ENCODE measurements at regions not wholly inside any gene's neighbourhood (a gene's known extent, or its start where the extent isn't known, plus 50 kb on each side); places are given as distances from the start of the nearest gene placed in this dataset.
"Not testable (repeated sequence)": the region's sequence is repeated elsewhere in the genome, so short reads cannot be mapped to it uniquely, and the experiment has no call there.

GRCh38 chr3:89947337-89947954 is 840.0 kb downstream of the EPHA3 start:
- H3K4me1 ChIP-seq (ENCODE audit: control insufficient read depth, insufficient read depth, low read length) = no peaks in the 10 kb centered on the region
- no peak overlapping the region for H3K27ac ChIP-seq (ENCODE audit: insufficient read depth, low read depth, low read length, poor library complexity, severe bottlenecking)
- H3K27me3 ChIP-seq (ENCODE audit: control insufficient read depth, insufficient read depth, low read length, poor library complexity, severe bottlenecking) = no peaks in the 10 kb centered on the region
- H3K36me3 ChIP-seq (ENCODE audit: control insufficient read depth, insufficient read depth, low read length) = no peaks in the 10 kb centered on the region
- 92% methylated on average over 5 of the region's 5 CpGs for WGBS, 2 experiments
- no peak overlapping the region for H3K4me3 ChIP-seq (ENCODE audit: insufficient read depth, low read depth, low read length)
- H3K9me3 ChIP-seq (ENCODE audit: control insufficient read depth, low read length) = no peaks in the 10 kb centered on the region

- H3K4me1 ChIP-seq (ENCODE audit: control insufficient read depth, insufficient read depth, low read length) = no peaks in the 10 kb centered on the region
- H3K36me3 ChIP-seq (ENCODE audit: control insufficient read depth, insufficient read depth, low read length) = no peaks in the 10 kb centered on the region
- H3K27ac ChIP-seq (ENCODE audit: insufficient read depth, low read depth, low read length, poor library complexity, severe bottlenecking) = no peak overlapping the region
- H3K4me3 ChIP-seq (ENCODE audit: insufficient read depth, low read depth, low read length) = no peak overlapping the region
- H3K27me3 ChIP-seq (ENCODE audit: control insufficient read depth, insufficient read depth, low read length, poor library complexity, severe bottlenecking) = no peaks in the 10 kb centered on the region
- H3K9me3 ChIP-seq (ENCODE audit: control insufficient read depth, low read length) = no peaks in the 10 kb centered on the region
Measured at GRCh38 chr3:89948008-89948407, 840.6 kb downstream of the EPHA3 start.

- no peak overlapping the region for H3K4me3 ChIP-seq (ENCODE audit: insufficient read depth, low read depth, low read length)
- no peaks in the 10 kb centered on the region for H3K36me3 ChIP-seq (ENCODE audit: control insufficient read depth, insufficient read depth, low read length)
- H3K9me3 ChIP-seq (ENCODE audit: control insufficient read depth, low read length) = no peaks in the 10 kb centered on the region
- no CpG with 5 or more reads among the region's 1 CpG for WGBS, 2 experiments
- H3K27ac ChIP-seq (ENCODE audit: insufficient read depth, low read depth, low read length, poor library complexity, severe bottlenecking) = no peak overlapping the region
- H3K4me1 ChIP-seq (ENCODE audit: control insufficient read depth, insufficient read depth, low read length) = no peaks in the 10 kb centered on the region
- no peaks in the 10 kb centered on the region for H3K27me3 ChIP-seq (ENCODE audit: control insufficient read depth, insufficient read depth, low read length, poor library complexity, severe bottlenecking)
Measured at GRCh38 chr3:89950772-89951171, 843.4 kb downstream of the EPHA3 start.

- 91 to 97% methylated on average over 2 to 3 of the region's 3 CpGs for WGBS, 2 experiments
- H3K27ac ChIP-seq (ENCODE audit: insufficient read depth, low read depth, low read length, poor library complexity, severe bottlenecking) = no peak overlapping the region
- H3K4me1 ChIP-seq (ENCODE audit: control insufficient read depth, insufficient read depth, low read length) = no peaks in the 10 kb centered on the region
- H3K27me3 ChIP-seq (ENCODE audit: control insufficient read depth, insufficient read depth, low read length, poor library complexity, severe bottlenecking) = no peaks in the 10 kb centered on the region
- H3K9me3 ChIP-seq (ENCODE audit: control insufficient read depth, low read length) = no peaks in the 10 kb centered on the region
- H3K4me3 ChIP-seq (ENCODE audit: insufficient read depth, low read depth, low read length) = no peak overlapping the region
- H3K36me3 ChIP-seq (ENCODE audit: control insufficient read depth, insufficient read depth, low read length) = no peaks in the 10 kb centered on the region
Measured at GRCh38 chr3:89954137-89954536, 846.7 kb downstream of the EPHA3 start.

DNA sequence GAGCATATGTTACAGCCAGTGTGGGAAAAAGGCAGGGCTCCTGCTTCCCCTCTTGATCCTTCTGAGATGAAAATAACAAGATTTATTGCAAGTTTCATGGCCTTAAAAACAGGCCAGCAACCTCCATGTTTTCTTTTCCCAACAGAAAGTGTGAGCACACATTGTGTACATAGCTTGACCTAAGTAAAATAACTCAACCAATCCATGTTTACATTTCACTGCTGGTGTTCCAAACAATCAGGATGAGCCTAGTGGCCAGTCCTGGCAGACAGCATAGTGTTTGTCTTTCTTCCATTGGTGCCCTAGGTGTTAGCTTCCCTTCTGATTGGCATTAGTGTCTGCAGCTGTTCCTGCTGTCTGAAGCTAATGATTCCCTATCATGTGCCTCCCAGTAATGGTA is 847.7 kb downstream of the EPHA3 start:
- no peaks in the 10 kb centered on the region for H3K4me1 ChIP-seq (ENCODE audit: control insufficient read depth, insufficient read depth, low read length)
- H3K36me3 ChIP-seq (ENCODE audit: control insufficient read depth, insufficient read depth, low read length) = no peaks in the 10 kb centered on the region
- no peak overlapping the region for H3K4me3 ChIP-seq (ENCODE audit: insufficient read depth, low read depth, low read length)
- H3K27me3 ChIP-seq (ENCODE audit: control insufficient read depth, insufficient read depth, low read length, poor library complexity, severe bottlenecking) = no peaks in the 10 kb centered on the region
- H3K9me3 ChIP-seq (ENCODE audit: control insufficient read depth, low read length) = no peaks in the 10 kb centered on the region
- no peak overlapping the region for H3K27ac ChIP-seq (ENCODE audit: insufficient read depth, low read depth, low read length, poor library complexity, severe bottlenecking)

- H3K4me1 ChIP-seq (ENCODE audit: control insufficient read depth, insufficient read depth, low read length) = no peaks in the 10 kb centered on the region
- no peaks in the 10 kb centered on the region for H3K27me3 ChIP-seq (ENCODE audit: control insufficient read depth, insufficient read depth, low read length, poor library complexity, severe bottlenecking)
- H3K4me3 ChIP-seq (ENCODE audit: insufficient read depth, low read depth, low read length) = no peak overlapping the region
- H3K9me3 ChIP-seq (ENCODE audit: control insufficient read depth, low read length) = no peaks in the 10 kb centered on the region
- 100% methylated on average over 1 to 2 of the region's 2 CpGs for WGBS, 2 experiments
- no peak overlapping the region for H3K27ac ChIP-seq (ENCODE audit: insufficient read depth, low read depth, low read length, poor library complexity, severe bottlenecking)
- no peaks in the 10 kb centered on the region for H3K36me3 ChIP-seq (ENCODE audit: control insufficient read depth, insufficient read depth, low read length)
Measured at GRCh38 chr3:89957451-89957850, 850.0 kb downstream of the EPHA3 start.

GRCh38 chr3:89958163-89958562 is 850.7 kb downstream of the EPHA3 start:
- H3K36me3 ChIP-seq (ENCODE audit: control insufficient read depth, insufficient read depth, low read length); H3K9me3 ChIP-seq (ENCODE audit: control insufficient read depth, low read length); H3K27ac ChIP-seq (ENCODE audit: insufficient read depth, low read depth, low read length, poor library complexity, severe bottlenecking); H3K4me3 ChIP-seq (ENCODE audit: insufficient read depth, low read depth, low read length); H3K4me1 ChIP-seq (ENCODE audit: control insufficient read depth, insufficient read depth, low read length); H3K27me3 ChIP-seq (ENCODE audit: control insufficient read depth, insufficient read depth, low read length, poor library complexity, severe bottlenecking): not testable (repeated sequence)
- WGBS, 2 experiments = 49 to 54% methylated on average over 9 of the region's 9 CpGs

- no peak overlapping the region for H3K4me3 ChIP-seq (ENCODE audit: insufficient read depth, low read depth, low read length)
- no peak overlapping the region for H3K27ac ChIP-seq (ENCODE audit: insufficient read depth, low read depth, low read length, poor library complexity, severe bottlenecking)
- H3K27me3 ChIP-seq (ENCODE audit: control insufficient read depth, insufficient read depth, low read length, poor library complexity, severe bottlenecking) = no peaks in the 10 kb centered on the region
- no peaks in the 10 kb centered on the region for H3K4me1 ChIP-seq (ENCODE audit: control insufficient read depth, insufficient read depth, low read length)
- no peaks in the 10 kb centered on the region for H3K36me3 ChIP-seq (ENCODE audit: control insufficient read depth, insufficient read depth, low read length)
- H3K9me3 ChIP-seq (ENCODE audit: control insufficient read depth, low read length) = no peaks in the 10 kb centered on the region
Measured at GRCh38 chr3:89964347-89964746, 856.9 kb downstream of the EPHA3 start.

DNA sequence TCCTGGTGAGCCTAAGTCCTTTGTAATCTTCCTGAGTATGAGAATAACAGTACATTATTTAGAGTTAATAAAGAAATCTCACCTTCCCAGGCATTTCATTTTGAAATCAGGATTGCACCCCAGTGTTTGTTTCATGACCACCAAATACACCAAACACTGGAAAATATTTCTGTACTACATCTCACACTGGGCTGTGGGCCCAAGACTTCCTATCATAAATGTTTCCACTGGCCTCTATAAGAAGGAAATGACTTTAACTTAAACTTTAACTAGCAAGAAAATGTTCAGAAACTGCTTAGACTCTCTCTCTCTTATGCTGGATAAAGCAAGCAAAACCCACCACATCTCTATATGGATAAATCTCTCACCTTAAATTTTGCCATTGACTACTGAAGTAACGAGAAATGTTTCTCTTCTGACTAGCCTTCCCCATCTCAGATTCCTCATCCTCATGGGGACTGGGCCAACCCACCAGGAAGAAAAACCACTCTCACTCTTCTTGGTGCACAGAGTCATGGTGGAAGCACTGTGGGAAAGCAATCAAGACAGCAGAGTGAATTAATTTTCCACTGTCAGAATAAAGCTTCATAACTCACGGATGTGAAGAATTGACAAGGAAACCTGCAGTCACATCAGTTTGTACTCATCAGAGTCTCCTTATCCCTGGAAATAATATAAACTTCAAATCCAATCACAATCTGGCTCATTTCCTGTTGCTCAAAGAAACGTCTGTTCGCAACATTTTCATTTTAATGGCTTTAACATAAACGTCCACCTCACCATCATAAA is 859.6 kb downstream of the EPHA3 start:
- H3K27me3 ChIP-seq (ENCODE audit: control insufficient read depth, insufficient read depth, low read length, poor library complexity, severe bottlenecking) = no peaks in the 10 kb centered on the region
- no peaks in the 10 kb centered on the region for H3K4me1 ChIP-seq (ENCODE audit: control insufficient read depth, insufficient read depth, low read length)
- no peaks in the 10 kb centered on the region for H3K9me3 ChIP-seq (ENCODE audit: control insufficient read depth, low read length)
- no peaks in the 10 kb centered on the region for H3K36me3 ChIP-seq (ENCODE audit: control insufficient read depth, insufficient read depth, low read length)
- 98% methylated on average over 5 of the region's 5 CpGs for WGBS, 2 experiments
- no peak overlapping the region for H3K4me3 ChIP-seq (ENCODE audit: insufficient read depth, low read depth, low read length)
- no peak overlapping the region for H3K27ac ChIP-seq (ENCODE audit: insufficient read depth, low read depth, low read length, poor library complexity, severe bottlenecking)

GRCh38 chr3:89971329-89971728 is 863.9 kb downstream of the EPHA3 start:
- Histone ChIP-seq H3K27me3 (ENCODE audit: control insufficient read depth, insufficient read depth, low read length, poor library complexity, severe bottlenecking) (no peaks in the 10 kb centered on the region), H3K27ac (ENCODE audit: insufficient read depth, low read depth, low read length, poor library complexity, severe bottlenecking) (no peak overlapping the region), H3K4me1 (ENCODE audit: control insufficient read depth, insufficient read depth, low read length) (no peaks in the 10 kb centered on the region), H3K36me3 (ENCODE audit: control insufficient read depth, insufficient read depth, low read length) (no peaks in the 10 kb centered on the region), H3K4me3 (ENCODE audit: insufficient read depth, low read depth, low read length) (no peak overlapping the region), H3K9me3 (ENCODE audit: control insufficient read depth, low read length) (no peaks in the 10 kb centered on the region)
- WGBS, 2 experiments = 91 to 100% methylated on average over 1 to 2 of the region's 2 CpGs
